Epithelial cell of prostate (primary cell): ENCODE measurements at regions not wholly inside any gene's neighbourhood (a gene's known extent, or its start where the extent isn't known, plus 50 kb on each side); places are given as distances from the start of the nearest gene placed in this dataset.

Experiments
- DNase-seq: peaks from one replicate; pipeline ENCODE4 v3.0.0-alpha.2; 2011; ENCODE audit warnings: low read depth, low spot score
- H3K27ac ChIP-seq: fragments of 450-650 bp; 2 replicates; pipeline ENCODE4 v1.5.1; 2017; ENCODE audit warnings: mild to moderate bottlenecking

DNA sequence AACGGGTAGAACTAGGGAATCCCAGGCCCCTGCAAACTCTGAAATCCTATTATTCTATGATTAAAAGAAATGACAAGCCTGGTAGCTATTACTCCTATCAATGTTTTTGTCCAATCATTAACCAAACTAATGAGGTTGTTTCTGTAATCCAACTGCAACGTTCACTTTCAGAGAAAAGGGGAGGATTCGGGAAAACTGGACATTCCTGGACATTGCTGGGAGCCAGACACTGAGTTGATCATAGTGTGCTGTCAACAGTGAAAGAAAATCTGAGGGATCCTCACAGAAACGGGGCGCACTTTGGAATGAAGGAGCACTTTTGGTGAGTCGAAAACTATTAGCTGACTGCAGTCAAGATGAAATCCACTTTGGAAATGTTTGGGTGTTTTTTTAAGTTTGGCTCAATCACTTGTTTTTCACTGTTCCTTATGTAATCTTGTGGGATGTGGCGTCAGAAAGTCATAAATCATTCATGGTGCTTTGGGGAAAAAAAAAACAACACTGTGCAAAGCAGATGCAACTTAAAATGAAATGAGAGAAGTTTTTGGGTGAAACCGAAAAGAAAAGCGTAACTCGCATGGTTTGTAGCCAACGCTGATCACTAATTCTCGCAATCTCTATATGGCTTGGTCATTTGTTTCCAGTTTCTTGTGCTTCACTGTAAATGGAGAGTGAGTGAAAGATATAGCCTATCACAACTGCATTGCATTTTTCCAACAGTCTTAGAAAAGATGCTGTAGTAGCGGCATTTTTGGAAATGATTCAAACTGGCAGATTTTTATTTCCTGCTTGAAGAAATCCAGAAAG, 51.2 kb upstream of the ADRA1B start:
- no peak for DNase-seq
- H3K27ac ChIP-seq: no peak overlapping the region

DNA sequence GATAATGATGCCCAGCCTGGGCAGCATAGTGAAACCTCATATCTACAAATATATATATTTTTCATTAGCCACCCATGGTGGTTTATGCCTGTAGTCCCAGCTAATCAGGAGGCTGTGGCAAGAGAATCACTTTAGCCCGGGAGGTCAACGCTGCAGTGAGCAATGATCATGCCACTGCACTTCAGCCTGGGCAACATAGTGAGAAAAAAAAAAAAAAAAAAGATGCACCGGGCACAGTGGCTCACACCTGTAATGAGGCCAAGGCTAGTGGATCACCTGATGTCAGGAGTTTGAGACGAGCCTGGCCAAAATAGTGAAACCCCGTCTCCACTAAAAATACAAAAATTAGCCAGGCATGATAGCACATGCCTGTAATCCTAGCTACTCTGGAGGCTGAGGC, 50.2 kb upstream of the ADRA1B start:
- no peak for DNase-seq
- H3K27ac ChIP-seq: no peak overlapping the region
